Small intestine (tissue), 7 donors: ENCODE measurements at regions not wholly inside any gene's neighbourhood (a gene's known extent, or its start where the extent isn't known, plus 50 kb on each side); places are given as distances from the start of the nearest gene placed in this dataset.
A peak's percentile ranks its signal among the peaks of the same experiment; 100 is the strongest.
"Not testable (repeated sequence)": the region's sequence is repeated elsewhere in the genome, so short reads cannot be mapped to it uniquely, and the experiment has no call there.

Experiments used
- DNase-seq, 2 donors: peaks; one replicate each; pipeline versions ENCODE4 v3.0.0 to v3.0.0-alpha.2; 2013
- FAIRE-seq: peaks from 2 replicates; lab custom pipeline; 2012; peaks lifted over from hg19 to GRCh38; lab: Jason Lieb, UNC
- H3K27ac ChIP-seq, 3 donors: one replicate each; pipeline ENCODE4 v1.5.1; 2013; ENCODE audit warnings: low read length in 2 of 3, mild to moderate bottlenecking in 2 of 3, control low read depth in 1 of 3, inconsistent platforms in 1 of 3, low read depth in 1 of 3, moderate library complexity in 1 of 3
- H3K27me3 ChIP-seq, 3 donors: one replicate each; pipeline ENCODE4 v1.6.1; 2013; ENCODE audit warnings: low read length in 3 of 3, inconsistent platforms in 1 of 3; ENCODE audit not compliant: control insufficient read depth in 3 of 3, insufficient read depth in 3 of 3
- H3K36me3 ChIP-seq, 3 donors: one replicate each; pipeline ENCODE4 v1.6.1; 2013; ENCODE audit warnings: low read length in 3 of 3, inconsistent platforms in 1 of 3, low read depth in 1 of 3, mild to moderate bottlenecking in 1 of 3, moderate library complexity in 1 of 3; ENCODE audit not compliant: control insufficient read depth in 3 of 3, insufficient read depth in 2 of 3
- H3K4me1 ChIP-seq, 3 donors: one replicate each; pipeline ENCODE4 v1.6.1; 2013; ENCODE audit warnings: low read length in 2 of 3, inconsistent platforms in 1 of 3, low read depth in 1 of 3, mild to moderate bottlenecking in 1 of 3, moderate library complexity in 1 of 3; ENCODE audit not compliant: control insufficient read depth in 3 of 3, insufficient read depth in 2 of 3
- H3K4me3 ChIP-seq, 3 donors: one replicate each; pipeline ENCODE4 v1.5.1; 2013; ENCODE audit warnings: low read length in 3 of 3, control low read depth in 1 of 3, inconsistent platforms in 1 of 3, low read depth in 1 of 3, mild to moderate bottlenecking in 1 of 3, moderate library complexity in 1 of 3
- H3K9me3 ChIP-seq, 2 donors: one replicate each; pipeline ENCODE4 v1.6.1; 2013; ENCODE audit warnings: low read depth in 1 of 2, low read length in 1 of 2; ENCODE audit not compliant: control insufficient read depth in 2 of 2, insufficient read depth in 1 of 2
- WGBS, 3 donors: extraction: QIAGEN DNeasy Blood & Tissue Kit; methylation state at CpG; one replicate each; pipeline ENCODE4 v1.1.7; 2013; 5-methylcytosine and 5-hydroxymethylcytosine counted together
- donor health status: healthy with polysubstance abuse.
- donor health status: control.
- donor health status: control.
- donor health status: Bipolar disorder and iron deficiency.
- donor health status: healthy.

DNA sequence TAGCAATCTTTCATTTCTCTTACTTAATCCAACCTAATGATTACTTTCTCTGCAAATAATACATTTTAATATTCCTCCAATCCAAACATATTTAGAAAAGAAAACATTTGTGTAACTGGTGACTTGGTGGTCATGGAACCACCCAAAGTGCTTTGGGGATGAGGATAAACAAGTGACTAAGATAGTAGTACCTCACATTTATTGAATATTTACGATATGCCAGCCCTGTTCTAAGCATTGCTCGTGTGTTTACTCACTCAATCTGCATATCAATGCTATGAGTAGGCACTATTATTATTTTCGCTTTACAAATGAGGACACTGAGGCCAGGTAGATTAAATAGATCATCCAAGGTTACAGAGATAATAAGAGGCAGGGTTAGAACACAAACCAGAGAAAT lies 189.5 kb downstream of the SHOX2 start:
- H3K27ac ChIP-seq = no peak overlapping the region
- no peaks in the 10 kb centered on the region for H3K36me3 ChIP-seq
- DNase-seq (no peak), FAIRE-seq (no peak)
- H3K4me3 ChIP-seq = no peak overlapping the region
- H3K4me1 ChIP-seq = no peaks in the 10 kb centered on the region
- no peaks in the 10 kb centered on the region for H3K27me3 ChIP-seq
- H3K9me3 ChIP-seq = no peaks in the 10 kb centered on the region
- 49 to 63% (median 51%) methylated on average over 3 of the region's 3 CpGs for WGBS, 3 donors

DNA sequence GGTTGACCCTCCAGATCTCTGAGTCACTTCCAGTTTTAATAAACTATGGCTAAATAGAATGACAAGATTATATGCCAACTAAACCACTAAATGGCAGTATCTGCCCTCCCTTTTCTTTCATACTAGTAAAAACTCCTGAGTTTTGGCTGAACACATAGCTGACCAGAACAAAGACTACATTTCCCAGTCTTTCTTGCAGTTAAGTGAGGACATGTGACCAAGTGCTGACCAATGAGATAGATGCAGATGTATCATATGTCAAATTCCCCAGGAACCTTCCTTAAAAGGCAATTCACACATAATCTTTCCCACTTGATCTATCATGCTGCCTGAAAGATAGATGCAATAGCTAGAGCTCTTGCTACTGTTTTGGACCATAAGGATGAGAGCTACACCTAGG lies 191.3 kb downstream of the SHOX2 start:
- Histone ChIP-seq H3K27me3 (no peaks in the 10 kb centered on the region), H3K4me1 (no peaks in the 10 kb centered on the region), H3K4me3 (no peak overlapping the region), H3K36me3 (no peaks in the 10 kb centered on the region), H3K27ac (no peak overlapping the region), H3K9me3 (no peaks in the 10 kb centered on the region)
- FAIRE-seq (no peak), DNase-seq (no peak)

DNA sequence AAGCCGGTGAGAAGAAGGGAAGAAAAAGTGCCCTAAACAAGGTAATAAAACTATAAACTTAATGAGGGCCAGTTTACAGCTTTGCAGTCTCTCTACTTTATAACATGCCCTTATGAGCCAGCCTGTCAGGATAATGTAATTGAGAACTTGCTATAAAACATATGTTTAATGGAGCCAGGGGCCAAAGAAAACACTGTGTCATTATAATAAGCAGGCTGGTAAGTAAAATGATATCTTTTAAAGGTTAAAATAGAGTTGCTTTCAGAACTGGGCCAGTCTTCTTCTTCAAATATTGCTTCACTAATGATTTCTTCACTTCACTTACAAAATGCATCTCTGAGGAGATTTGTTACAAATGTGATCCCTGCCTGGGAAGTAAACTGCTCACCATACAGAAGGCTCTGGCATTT lies 192.5 kb downstream of the SHOX2 start:
- 5 to 36% (median 28%) methylated on average over 1 of the region's 1 CpG for WGBS, 3 donors
- Histone ChIP-seq H3K9me3 (no peaks in the 10 kb centered on the region), H3K27me3 (no peaks in the 10 kb centered on the region), H3K27ac (no peak overlapping the region), H3K4me1 (no peaks in the 10 kb centered on the region), H3K4me3 (no peak overlapping the region), H3K36me3 (no peaks in the 10 kb centered on the region)
- DNase-seq (peak; percentile 12 to 30), FAIRE-seq (no peak)

DNA sequence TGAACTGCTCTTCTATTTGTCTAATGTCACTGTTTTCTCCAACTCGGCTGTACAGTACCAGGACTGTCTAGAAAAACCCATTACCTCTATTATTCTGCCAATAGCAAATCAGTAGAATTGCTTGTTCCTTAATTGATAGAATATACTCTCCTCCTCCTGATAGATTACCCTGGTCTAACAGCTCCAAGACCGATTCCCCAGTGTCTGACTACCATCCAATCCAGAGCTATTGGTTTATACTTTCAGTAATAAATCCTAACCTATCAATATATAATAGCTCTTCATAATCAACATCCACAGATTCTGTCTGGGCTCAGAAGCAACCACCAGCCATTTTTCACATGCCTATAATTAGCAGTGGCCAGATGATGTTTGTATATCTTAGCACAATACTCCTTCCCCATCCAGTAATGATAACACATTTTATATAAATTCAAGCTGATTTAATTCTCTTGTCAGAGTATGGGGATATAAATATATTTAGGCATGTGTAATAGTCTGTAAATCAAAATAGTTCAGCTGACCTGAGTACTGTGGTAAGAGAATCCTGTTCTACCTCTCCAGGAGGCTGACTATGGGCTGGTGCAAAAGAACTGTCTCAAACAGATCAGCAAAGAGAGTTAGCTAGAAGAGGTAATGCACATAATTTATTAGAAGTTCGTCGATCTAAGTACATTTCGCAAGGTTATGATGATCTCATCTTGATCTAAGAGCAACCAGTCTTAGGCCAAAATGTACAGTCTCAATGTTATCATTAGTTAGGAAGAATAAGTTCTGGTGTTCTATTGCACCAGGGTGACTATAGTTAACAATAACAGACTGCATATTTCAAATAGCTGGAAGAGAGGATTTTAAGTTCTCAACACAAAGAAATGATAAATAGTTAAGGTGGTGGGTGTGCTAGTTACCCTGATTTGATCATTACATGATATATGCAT lies 193.4 kb downstream of the SHOX2 start:
- H3K27ac ChIP-seq = no peak overlapping the region
- WGBS, 3 donors = 67 to 73% (median 70%) methylated on average over 5 of the region's 5 CpGs
- H3K4me1 ChIP-seq = no peaks in the 10 kb centered on the region
- no peak overlapping the region for H3K4me3 ChIP-seq
- DNase-seq (no peak), FAIRE-seq (no peak)
- no peaks in the 10 kb centered on the region for H3K27me3 ChIP-seq
- H3K9me3 ChIP-seq = no peaks in the 10 kb centered on the region
- no peaks in the 10 kb centered on the region for H3K36me3 ChIP-seq

DNA sequence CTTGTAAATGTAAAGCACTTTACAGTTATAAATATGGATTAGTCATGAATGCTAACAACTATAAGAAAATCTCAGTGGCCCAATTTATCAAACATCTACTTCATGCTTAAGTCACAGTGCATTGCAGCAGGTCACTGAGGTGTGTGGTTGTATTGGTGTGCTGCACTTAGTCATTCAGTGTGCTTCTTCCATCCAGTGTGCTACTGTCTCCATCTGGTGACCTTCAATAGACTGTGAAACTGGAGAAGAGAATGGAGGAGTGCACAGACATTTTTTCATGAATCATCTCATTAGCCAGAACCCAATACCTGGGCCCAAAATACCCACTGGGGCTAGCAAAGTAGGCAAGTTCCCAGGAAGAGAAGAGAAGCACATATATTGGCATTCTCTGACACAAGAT lies 199.6 kb downstream of the SHOX2 start:
- H3K27me3 ChIP-seq = peaks cover 0 to 2% (median 0%) of the 10 kb centered on the region in 3 donors
- no peaks in the 10 kb centered on the region for H3K9me3 ChIP-seq
- no peak for DNase-seq
- H3K27ac ChIP-seq = no peak overlapping the region
- no peak for FAIRE-seq
- no peak overlapping the region for H3K4me3 ChIP-seq
- H3K36me3 ChIP-seq = no peaks in the 10 kb centered on the region
- H3K4me1 ChIP-seq = no peaks in the 10 kb centered on the region

DNA sequence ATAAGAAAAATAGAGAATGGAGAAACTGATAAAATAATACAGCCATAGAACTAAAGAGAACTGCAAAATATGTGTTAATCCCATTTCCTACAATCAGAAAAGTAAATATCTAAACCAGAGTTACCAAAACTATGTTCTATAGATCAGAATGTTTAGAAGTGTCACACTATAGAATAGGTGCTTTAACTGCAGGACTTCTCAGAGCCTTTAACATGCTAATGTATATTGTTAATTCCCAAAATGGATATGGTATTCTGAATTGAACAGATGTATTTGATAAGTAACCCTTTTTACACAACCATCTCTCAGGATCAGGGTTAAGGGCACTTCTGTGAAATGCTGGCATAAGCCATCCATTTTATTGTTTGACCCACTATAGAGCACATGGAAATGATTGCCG lies 200.3 kb downstream of the SHOX2 start:
- Histone ChIP-seq H3K27ac (no peak overlapping the region), H3K27me3 (peaks cover 0 to 2% (median 0%) of the 10 kb centered on the region in 3 donors)
- 63 to 80% (median 71%) methylated on average over 1 of the region's 1 CpG for WGBS, 3 donors

DNA sequence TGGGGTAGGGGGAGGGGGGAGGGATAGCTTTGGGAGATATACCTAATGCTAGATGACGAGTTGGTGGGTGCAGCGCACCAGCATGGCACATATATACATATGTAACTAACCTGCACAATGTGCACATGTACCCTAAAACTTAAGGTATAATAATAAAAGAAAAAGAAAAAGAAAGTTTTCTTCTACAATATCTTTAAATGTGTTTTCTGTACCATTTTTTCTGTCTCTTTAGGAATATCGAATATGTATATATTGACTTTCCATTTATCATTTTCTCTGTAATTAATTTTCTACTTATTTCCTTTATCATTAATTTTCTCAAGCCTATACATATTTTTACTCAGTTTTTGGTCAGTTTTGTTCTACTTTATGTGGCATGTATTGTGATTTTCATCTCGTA lies 203.5 kb downstream of the SHOX2 start:
- not testable (repeated sequence) for H3K27me3 ChIP-seq, FAIRE-seq

More for the DNA sequence above, 200.3 kb downstream of the SHOX2 start:
- no peaks in the 10 kb centered on the region for H3K36me3 ChIP-seq
- no peak overlapping the region for H3K4me3 ChIP-seq
- H3K4me1 ChIP-seq = no peaks in the 10 kb centered on the region
- no peak for FAIRE-seq
- H3K9me3 ChIP-seq = no peaks in the 10 kb centered on the region
- no peak for DNase-seq

DNA sequence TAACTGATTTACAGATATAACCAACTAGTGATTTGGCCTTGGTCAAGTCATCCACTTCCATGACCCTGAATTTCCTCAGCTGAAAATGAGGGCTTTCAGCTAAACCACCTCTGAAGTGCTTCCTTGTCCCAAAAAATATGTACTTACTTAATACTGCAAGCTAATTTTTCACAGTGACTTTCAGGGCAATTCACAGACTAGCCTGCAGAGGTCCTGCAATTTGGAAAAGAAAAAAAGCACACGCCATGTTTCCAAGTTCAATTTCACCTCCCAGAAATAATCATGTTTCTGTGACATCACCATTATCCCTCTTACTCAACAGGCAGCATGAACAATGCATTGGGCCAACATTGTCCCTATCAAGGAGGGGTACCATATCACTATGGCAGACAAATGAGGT lies 218.2 kb downstream of the SHOX2 start:
- FAIRE-seq = no peak
- WGBS, 3 donors = 43 to 72% (median 53%) methylated on average over 1 of the region's 1 CpG
- no peak overlapping the region for H3K27ac ChIP-seq

More for the DNA sequence above, 203.5 kb downstream of the SHOX2 start:
- H3K9me3 ChIP-seq, H3K36me3 ChIP-seq, DNase-seq, H3K4me1 ChIP-seq, H3K4me3 ChIP-seq, H3K27ac ChIP-seq: not testable (repeated sequence)
- WGBS, 3 donors = 85 to 91% (median 90%) methylated on average over 4 of the region's 4 CpGs

More for the DNA sequence above, 218.2 kb downstream of the SHOX2 start:
- DNase-seq = no peak
- no peaks in the 10 kb centered on the region for H3K4me1 ChIP-seq
- H3K9me3 ChIP-seq = no peaks in the 10 kb centered on the region
- no peaks in the 10 kb centered on the region for H3K27me3 ChIP-seq
- no peaks in the 10 kb centered on the region for H3K36me3 ChIP-seq
- no peak overlapping the region for H3K4me3 ChIP-seq
